SIG-M5 treated with dmso at 0.1 percent for 504 hours (cell line): ENCODE measurements at regions not wholly inside any gene's neighbourhood (a gene's known extent, or its start where the extent isn't known, plus 50 kb on each side); places are given as distances from the start of the nearest gene placed in this dataset.
"Not testable (repeated sequence)": the region's sequence is repeated elsewhere in the genome, so short reads cannot be mapped to it uniquely, and the experiment has no call there.

Experiments used
- DNase-seq: peaks from one replicate; lab custom pipeline; 2025; ENCODE audit not compliant: unreplicated experiment; lab: John Stamatoyannopoulos, UW

DNA sequence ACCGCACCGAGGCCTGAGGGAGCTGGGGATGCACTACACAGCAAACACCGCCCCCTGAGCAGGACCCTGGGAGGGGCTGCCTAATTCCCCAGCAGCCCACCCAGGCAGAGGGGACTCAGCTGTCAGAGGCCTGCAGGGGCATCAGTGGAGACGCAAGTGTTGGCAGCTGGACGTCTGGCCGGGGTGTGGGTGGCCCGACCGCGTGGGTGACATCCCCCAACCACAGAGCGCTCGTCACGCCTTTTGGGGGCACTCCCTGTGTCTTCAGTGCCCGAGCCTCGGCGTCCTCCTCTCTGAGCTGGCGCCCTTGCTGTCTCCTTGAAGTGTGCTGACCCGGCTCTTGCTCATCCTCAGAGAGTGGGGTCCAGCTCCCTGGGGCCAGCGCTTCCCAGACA lies 150.2 kb downstream of the BRD1 start:
- DNase-seq: no peak

DNA sequence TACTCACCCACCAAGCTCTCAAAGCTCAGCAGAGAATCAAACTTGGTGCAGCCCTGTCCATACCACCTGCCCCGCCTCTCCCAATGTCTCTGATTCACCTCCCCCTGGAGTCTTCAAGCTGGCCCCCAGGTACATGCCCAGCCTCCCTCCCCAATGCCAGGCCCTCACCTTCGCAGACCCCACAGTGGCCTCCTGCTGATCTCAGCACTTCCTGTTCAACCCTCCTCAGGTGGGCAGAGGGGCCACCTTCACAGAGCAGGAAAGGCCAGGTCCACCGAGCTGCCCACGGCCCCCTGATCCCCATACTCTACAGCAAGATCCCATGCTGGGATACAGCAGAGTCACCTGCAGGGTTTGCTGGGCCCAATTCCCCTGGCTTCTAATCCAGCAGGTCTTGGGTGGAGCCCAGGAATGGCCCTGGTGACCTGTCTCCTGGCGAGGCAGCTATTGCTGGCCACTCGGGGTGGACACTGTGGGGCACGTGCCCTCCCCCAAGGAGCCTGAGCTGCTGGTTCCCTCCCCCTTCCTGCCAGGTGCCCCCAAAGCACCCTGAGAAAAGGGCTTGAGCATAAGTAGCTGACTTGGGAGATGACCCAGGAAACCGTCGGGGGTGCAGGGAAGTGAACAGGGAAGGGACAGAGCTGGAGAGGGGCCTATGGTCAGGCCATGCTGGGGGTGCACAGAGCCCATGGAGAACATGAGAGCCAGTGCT lies 150.7 kb downstream of the BRD1 start:
- DNase-seq: no peak

DNA sequence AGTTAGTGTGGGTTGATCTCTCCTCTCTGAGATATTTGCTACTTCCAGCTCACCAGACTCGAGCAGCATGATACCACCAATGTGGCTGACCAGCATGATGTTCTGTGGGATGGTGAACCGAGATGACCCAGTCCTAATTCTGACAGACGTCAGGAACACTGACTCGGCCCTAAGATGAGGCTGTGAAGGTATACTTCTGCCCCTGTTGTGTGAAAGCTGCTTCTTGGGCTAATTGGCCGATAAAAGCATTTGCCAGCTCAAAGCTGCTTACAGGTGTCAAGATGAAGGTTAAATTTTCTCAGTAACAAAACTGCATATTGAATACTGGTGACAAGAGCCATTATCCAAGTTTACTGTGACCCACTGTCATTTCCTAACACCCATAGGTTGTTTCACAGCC lies 151.4 kb downstream of the BRD1 start:
- DNase-seq: no peak

GRCh38 chr22:49674479-49675050 lies 153.1 kb downstream of the BRD1 start:
- no peak for DNase-seq

DNA sequence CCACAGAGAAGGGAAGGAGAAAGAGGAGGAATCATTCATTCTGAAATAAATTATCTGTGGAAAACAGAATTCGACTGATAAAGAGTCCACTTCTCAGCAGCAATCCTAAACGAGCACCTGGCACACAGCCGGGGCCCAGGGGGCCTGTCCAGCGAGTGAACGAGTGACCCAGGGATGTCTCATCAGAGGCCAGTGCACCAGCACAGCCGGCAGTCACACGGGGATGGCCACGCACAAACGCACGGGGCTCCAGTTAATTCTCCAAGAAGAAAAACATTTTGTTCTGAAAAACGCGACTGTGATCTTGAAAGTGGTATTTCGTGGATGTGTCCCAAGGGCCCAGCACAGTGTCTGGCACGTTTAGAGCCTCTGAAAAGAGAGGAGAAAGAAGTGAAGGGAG lies 154.6 kb downstream of the BRD1 start:
- DNase-seq: no peak

DNA sequence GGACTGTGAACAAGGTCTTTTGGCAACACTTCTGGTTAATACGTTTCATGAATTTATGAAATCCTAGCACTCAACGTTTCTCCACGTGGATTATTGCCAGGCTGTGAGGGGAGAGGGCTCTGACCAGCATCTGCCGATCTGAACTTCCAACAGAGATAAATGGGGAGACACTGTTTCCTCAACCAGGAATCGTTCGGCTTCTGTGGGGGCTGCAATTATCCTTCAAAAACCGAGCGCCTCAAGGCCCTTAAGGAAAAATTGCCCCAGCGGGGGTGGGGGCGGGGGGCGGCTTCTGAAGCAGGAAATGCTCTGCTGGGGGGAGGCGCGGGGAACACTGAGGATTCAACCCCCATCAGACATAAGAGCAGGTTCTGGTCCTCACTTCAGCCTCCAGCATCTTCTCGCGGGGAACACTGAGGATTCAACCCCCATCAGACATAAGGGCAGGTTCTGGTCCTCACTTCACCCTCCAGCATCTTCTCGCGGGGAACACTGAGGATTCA lies 155.6 kb downstream of the BRD1 start:
- DNase-seq: no peak

- DNase-seq: no peak
Measured at GRCh38 chr22:49671331-49672013, 156.2 kb downstream of the BRD1 start.

- no peak for DNase-seq
Measured at GRCh38 chr22:49670456-49671330, 157.0 kb downstream of the BRD1 start.

GRCh38 chr22:49669969-49670455 lies 157.7 kb downstream of the BRD1 start:
- not testable (repeated sequence) for DNase-seq

GRCh38 chr22:49669427-49669968 lies 158.2 kb downstream of the BRD1 start:
- DNase-seq: not testable (repeated sequence)

GRCh38 chr22:49668402-49668801 lies 159.3 kb downstream of the BRD1 start:
- no peak for DNase-seq

GRCh38 chr22:49667236-49667635 lies 160.4 kb downstream of the BRD1 start:
- no peak for DNase-seq

GRCh38 chr22:49666146-49666809 lies 161.4 kb downstream of the BRD1 start:
- no peak for DNase-seq

DNA sequence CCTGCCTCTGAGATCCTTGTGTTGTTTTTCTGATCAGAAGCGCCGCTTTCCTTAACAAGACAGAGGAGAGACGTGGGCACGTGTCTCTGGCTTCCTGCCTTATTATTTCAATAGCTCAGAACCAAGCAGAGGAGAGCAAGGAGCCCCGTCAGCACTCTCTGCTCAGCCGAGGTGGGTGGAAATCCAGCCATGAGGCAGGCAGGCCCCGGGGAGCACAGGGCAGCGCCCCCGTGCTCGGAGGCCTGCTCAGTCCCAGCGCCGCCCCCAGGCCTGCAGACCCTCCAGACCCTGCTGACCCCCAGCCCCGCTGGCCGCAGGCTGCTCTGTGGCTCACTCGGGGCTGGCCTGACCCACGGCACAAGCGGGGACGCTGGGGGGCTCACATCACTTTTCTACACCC lies 162.8 kb downstream of the BRD1 start:
- DNase-seq: no peak

DNA sequence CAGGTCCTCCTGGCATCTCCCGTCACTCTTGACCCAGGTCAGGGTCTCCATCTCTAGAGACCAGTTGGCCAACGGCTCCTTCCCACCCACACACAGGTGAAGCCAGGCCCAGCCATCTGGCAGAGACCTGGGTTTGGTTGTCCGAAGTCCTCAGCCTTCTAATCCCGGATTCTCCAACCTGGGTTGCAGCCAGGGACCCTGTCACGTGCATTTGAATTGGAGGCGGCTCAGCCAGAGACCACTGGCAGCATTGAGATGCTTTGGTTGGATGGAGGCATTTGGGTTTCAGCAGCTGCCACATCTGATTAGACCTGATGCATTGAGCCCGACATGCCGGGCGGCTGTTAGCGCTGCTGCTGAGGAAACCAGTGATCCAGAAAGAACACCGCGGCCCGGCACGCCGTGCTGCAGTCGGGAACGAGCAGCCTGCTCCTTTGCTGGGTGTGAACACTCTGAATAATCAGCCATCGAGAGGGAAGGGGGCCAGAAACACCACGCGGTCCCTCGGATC lies 163.2 kb downstream of the BRD1 start:
- DNase-seq: no peak

DNA sequence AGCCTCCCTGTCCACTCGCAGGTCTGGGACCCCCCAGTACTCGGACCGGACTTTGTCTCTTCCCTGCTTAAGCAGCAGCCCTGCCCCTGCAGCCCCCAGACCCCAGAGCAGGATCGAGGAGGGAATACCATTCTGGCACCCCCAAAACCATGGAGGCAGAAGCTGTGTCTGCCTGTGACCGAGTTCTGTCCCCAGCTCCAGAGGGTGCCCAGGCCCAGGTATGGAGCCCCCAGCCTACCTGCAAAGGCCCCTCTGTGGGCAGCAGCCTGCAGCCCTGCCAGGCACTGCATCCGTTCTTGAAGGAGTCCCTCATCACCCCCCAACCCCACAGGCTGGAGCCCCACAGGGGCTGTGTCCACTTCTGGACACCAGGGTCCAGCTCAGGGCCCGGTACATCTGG lies 163.8 kb downstream of the BRD1 start:
- no peak for DNase-seq

- no peak for DNase-seq
Measured at GRCh38 chr22:49663311-49663711, 164.4 kb downstream of the BRD1 start.

GRCh38 chr22:49662681-49663080 lies 165.0 kb downstream of the BRD1 start:
- no peak for DNase-seq

- DNase-seq: no peak
Measured at GRCh38 chr22:49660794-49661781, 166.6 kb downstream of the BRD1 start.
